ENCODE measurements at regions not wholly inside any gene's neighbourhood (a gene's known extent, or its start where the extent isn't known, plus 50 kb on each side); places are given as distances from the start of the nearest gene placed in this dataset.

- Histone ChIP-seq H3K27ac (ENCODE audit: control insufficient read depth, insufficient read depth, low read length) (no peak overlapping the region), H3K36me3 (ENCODE audit: control insufficient read depth in 2 of 2, extremely low read depth in 1 of 2, insufficient read depth in 2 of 2, low read length in 2 of 2) (no peaks in the 10 kb centered on the region), H4K20me1 (ENCODE audit: control insufficient read depth, extremely low read depth, insufficient read depth, low read length) (no peaks in the 10 kb centered on the region), H3K9me1 (ENCODE audit: control insufficient read depth, extremely low read depth, insufficient read depth, low read length) (no peaks in the 10 kb centered on the region), H3K9me3 (ENCODE audit: control insufficient read depth, low read depth, low read length) (peaks cover 2% of the 10 kb centered on the region), H2AFZ (ENCODE audit: control insufficient read depth, low read length) (no peak overlapping the region), H3K4me2 (ENCODE audit: control insufficient read depth, extremely low read depth, insufficient read depth, low read depth, low read length) (no peak overlapping the region), H3K4me3 (ENCODE audit: control insufficient read depth in 2 of 3, extremely low read depth in 1 of 3, insufficient read depth in 2 of 3, low read depth in 1 of 3, low read length in 3 of 3) (no peak overlapping the region), H3K27me3 (ENCODE audit: control insufficient read depth, extremely low read depth, insufficient read depth, low read length) (peaks cover 8% of the 10 kb centered on the region), H3K4me1 (ENCODE audit: control insufficient read depth, extremely low read depth, insufficient read depth, low read length) (peaks cover 12% of the 10 kb centered on the region), H3K79me2 (ENCODE audit: control insufficient read depth, insufficient read depth, low read length) (no peaks in the 10 kb centered on the region), H3K9ac (ENCODE audit: control insufficient read depth, extremely low read depth, insufficient read depth, low read length) (no peak overlapping the region)
- no peak for DNase-seq (ENCODE audit: low read depth, low spot score)
- dilution Hi-C loops (cut with MboI; ENCODE audit: extremely low pct_ligation_motif_present, low sequenced_read_pairs) = no loop called here
- no peak for TF ChIP-seq EZH2 (IDR thresholded peaks at IDR 0.05; ENCODE audit: low read length)
- no peak for TF ChIP-seq CTCF (optimal IDR thresholded peaks at IDR 0.05 in 1 of 3, IDR thresholded peaks at IDR 0.05 in 1 of 3, conservative IDR thresholded peaks at IDR 0.05 in 1 of 3; ENCODE audit: extremely low read depth in 1 of 3, insufficient read depth in 2 of 3, low read length in 3 of 3)
- no peak for FAIRE-seq
These were observed 50.3 kb downstream of the RBFOX3 start for GRCh38 chr17:79560527-79560926.

- Histone ChIP-seq H3K4me3 (ENCODE audit: control insufficient read depth in 2 of 3, extremely low read depth in 1 of 3, insufficient read depth in 2 of 3, low read depth in 1 of 3, low read length in 3 of 3) (no peak overlapping the region), H3K79me2 (ENCODE audit: control insufficient read depth, insufficient read depth, low read length) (no peaks in the 10 kb centered on the region), H3K9me1 (ENCODE audit: control insufficient read depth, extremely low read depth, insufficient read depth, low read length) (no peaks in the 10 kb centered on the region), H3K9ac (ENCODE audit: control insufficient read depth, extremely low read depth, insufficient read depth, low read length) (no peak overlapping the region), H3K9me3 (ENCODE audit: control insufficient read depth, low read depth, low read length) (peaks cover 3% of the 10 kb centered on the region), H2AFZ (ENCODE audit: control insufficient read depth, low read length) (no peak overlapping the region), H3K27me3 (ENCODE audit: control insufficient read depth, extremely low read depth, insufficient read depth, low read length) (peaks cover 8% of the 10 kb centered on the region), H4K20me1 (ENCODE audit: control insufficient read depth, extremely low read depth, insufficient read depth, low read length) (no peaks in the 10 kb centered on the region), H3K27ac (ENCODE audit: control insufficient read depth, insufficient read depth, low read length) (no peak overlapping the region), H3K4me1 (ENCODE audit: control insufficient read depth, extremely low read depth, insufficient read depth, low read length) (peaks cover 12% of the 10 kb centered on the region), H3K36me3 (ENCODE audit: control insufficient read depth in 2 of 2, extremely low read depth in 1 of 2, insufficient read depth in 2 of 2, low read length in 2 of 2) (no peaks in the 10 kb centered on the region), H3K4me2 (ENCODE audit: control insufficient read depth, extremely low read depth, insufficient read depth, low read depth, low read length) (no peak overlapping the region)
- no peak for DNase-seq (ENCODE audit: low read depth, low spot score)
- dilution Hi-C loops (cut with MboI; ENCODE audit: extremely low pct_ligation_motif_present, low sequenced_read_pairs) = no loop called here
- no peak for TF ChIP-seq CTCF (optimal IDR thresholded peaks at IDR 0.05 in 1 of 3, IDR thresholded peaks at IDR 0.05 in 1 of 3, conservative IDR thresholded peaks at IDR 0.05 in 1 of 3; ENCODE audit: extremely low read depth in 1 of 3, insufficient read depth in 2 of 3, low read length in 3 of 3)
- no peak for FAIRE-seq
These were observed 51.6 kb downstream of the RBFOX3 start for GRCh38 chr17:79559111-79559887.

All from keratinocyte (primary cell).